ENCODE measurements at regions not wholly inside any gene's neighbourhood (a gene's known extent, or its start where the extent isn't known, plus 50 kb on each side); places are given as distances from the start of the nearest gene placed in this dataset.
A peak's percentile ranks its signal among the peaks of the same experiment; 100 is the strongest.

DNA sequence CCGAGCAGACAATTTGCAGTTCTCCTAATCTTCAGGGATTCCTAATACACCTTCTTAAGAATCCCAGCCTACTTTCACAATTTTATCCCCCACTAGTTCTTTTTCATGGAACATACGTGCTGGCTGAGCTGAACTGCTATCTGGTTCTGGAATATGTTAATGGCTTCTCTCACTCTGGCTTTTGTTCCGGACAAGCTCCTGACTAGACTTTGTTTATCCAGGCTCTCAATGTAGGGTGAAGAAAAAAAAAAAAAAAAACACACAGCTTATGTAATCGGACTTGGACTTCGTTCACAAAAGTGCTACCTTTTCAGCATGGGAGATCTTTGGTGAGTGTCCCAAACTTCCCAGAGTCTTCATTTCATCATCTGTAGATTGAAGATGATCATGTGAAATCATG, 555.4 kb upstream of the CPEB2 start:
- no peaks in the 10 kb centered on the region for H3K36me3 Mint-ChIP-seq (ENCODE audit: low read depth)
- no peak for DNase-seq
- no peak overlapping the region for H3K4me3 Mint-ChIP-seq
- intact Hi-C loops (cut with micrococcal nuclease) = no loop called here
- POLR2A ChIA-PET = no interaction called here
- no peak for ATAC-seq (ENCODE audit: low read depth)
- TF ChIP-seq, protein P1, sequence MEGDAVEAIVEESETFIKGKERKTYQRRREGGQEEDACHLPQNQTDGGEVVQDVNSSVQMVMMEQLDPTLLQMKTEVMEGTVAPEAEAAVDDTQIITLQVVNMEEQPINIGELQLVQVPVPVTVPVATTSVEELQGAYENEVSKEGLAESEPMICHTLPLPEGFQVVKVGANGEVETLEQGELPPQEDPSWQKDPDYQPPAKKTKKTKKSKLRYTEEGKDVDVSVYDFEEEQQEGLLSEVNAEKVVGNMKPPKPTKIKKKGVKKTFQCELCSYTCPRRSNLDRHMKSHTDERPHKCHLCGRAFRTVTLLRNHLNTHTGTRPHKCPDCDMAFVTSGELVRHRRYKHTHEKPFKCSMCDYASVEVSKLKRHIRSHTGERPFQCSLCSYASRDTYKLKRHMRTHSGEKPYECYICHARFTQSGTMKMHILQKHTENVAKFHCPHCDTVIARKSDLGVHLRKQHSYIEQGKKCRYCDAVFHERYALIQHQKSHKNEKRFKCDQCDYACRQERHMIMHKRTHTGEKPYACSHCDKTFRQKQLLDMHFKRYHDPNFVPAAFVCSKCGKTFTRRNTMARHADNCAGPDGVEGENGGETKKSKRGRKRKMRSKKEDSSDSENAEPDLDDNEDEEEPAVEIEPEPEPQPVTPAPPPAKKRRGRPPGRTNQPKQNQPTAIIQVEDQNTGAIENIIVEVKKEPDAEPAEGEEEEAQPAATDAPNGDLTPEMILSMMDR (IDR thresholded peaks at IDR 0.05) = no peak
- H3K27ac Mint-ChIP-seq = no peak overlapping the region
- no peaks in the 10 kb centered on the region for H3K9me3 Mint-ChIP-seq
- no peaks in the 10 kb centered on the region for H3K27me3 Mint-ChIP-seq
- CTCF ChIA-PET = no interaction called here
- peaks cover 3% of the 10 kb centered on the region for H3K4me1 Mint-ChIP-seq

DNA sequence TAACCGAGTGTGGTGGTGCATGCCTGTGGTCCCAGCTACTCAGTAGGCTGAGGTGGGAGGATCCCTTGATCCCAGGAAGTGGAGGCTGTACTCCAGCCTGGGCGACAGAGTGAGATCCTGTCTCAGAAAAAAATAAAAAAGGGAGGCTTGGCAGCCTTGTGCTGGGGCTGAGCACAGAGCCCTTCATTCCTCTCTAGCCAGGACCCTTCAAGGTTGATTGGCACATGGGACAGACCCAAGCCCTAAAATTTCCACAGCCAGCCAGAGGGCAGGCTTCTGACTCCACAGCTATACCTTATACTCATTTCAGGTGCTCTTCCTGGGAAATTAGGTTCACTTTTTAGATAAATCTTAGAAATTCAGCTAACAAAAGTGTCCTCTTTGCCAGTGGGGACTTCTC, 553.0 kb upstream of the CPEB2 start:
- Mint-ChIP-seq H3K9me3 (no peaks in the 10 kb centered on the region), H3K27ac (peak overlapping the region; percentile 37), H3K36me3 (ENCODE audit: low read depth) (no peaks in the 10 kb centered on the region), H3K27me3 (no peaks in the 10 kb centered on the region), H3K4me3 (no peak overlapping the region), H3K4me1 (peaks cover 3% of the 10 kb centered on the region)
- ChIA-PET CTCF (no interaction called here), POLR2A (no interaction called here)
- ATAC-seq (ENCODE audit: low read depth) (no peak), DNase-seq (no peak)
- intact Hi-C loops (cut with micrococcal nuclease) = no loop called here
- TF ChIP-seq, protein P1 (IDR thresholded peaks at IDR 0.05) = no peak

DNA sequence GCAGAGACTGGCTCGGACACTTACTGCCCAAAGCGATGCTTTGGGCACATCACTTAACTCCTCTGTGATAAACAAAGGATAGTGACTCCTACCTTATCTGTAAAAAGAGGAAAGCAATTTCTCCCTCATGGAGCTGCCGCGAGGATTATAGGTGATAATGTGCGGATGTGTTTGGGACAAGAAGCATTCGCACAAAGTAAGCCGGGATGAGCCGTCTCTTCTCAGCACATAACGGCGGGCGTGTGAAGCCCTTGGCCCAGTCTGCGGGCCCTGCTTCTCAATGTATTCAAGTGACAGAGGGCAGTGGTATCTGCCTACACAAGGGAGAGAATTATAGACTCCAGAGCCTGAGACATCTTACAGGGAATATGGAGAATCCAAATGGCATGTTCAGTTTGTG, 550.3 kb upstream of the CPEB2 start:
- Mint-ChIP-seq H3K27me3 (no peaks in the 10 kb centered on the region), H3K36me3 (ENCODE audit: low read depth) (no peaks in the 10 kb centered on the region), H3K4me1 (no peaks in the 10 kb centered on the region), H3K4me3 (no peak overlapping the region), H3K27ac (no peak overlapping the region), H3K9me3 (no peaks in the 10 kb centered on the region)
- ATAC-seq (ENCODE audit: low read depth) (no peak), DNase-seq (no peak)
- CTCF ChIA-PET = no interaction called here
- POLR2A ChIA-PET = no interaction called here
- intact Hi-C loops (cut with micrococcal nuclease) = loop anchor here (10.0 kb wide), 1 partner anchor 797 kb away; no protein-coding TSS in a partner anchor
- TF ChIP-seq, protein P1 (IDR thresholded peaks at IDR 0.05) = no peak

DNA sequence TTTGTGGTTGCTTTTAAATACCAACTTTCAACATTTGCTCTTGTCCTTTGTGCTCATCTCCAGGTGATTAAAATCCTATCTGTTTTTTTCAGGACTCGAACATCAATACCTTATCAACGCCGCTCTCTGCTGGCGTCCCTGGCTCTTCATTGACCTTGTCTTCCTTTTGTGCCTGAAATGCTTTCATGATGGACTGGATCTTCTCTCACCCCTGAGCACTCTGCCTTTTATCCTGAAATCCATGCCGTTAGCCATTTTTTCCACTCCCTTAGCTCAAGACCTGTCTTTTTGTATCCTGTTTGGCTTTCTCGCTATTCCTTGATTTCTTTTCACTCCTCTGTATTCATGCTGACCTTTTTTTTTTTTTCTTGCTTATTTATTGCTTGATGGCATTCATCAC, 549.5 kb upstream of the CPEB2 start:
- no peaks in the 10 kb centered on the region for H3K27me3 Mint-ChIP-seq
- H3K36me3 Mint-ChIP-seq (ENCODE audit: low read depth) = no peaks in the 10 kb centered on the region
- ATAC-seq (ENCODE audit: low read depth) (no peak), DNase-seq (no peak)
- ChIA-PET CTCF (no interaction called here), POLR2A (no interaction called here)
- H3K27ac Mint-ChIP-seq = no peak overlapping the region
- no peak overlapping the region for H3K4me3 Mint-ChIP-seq
- no peaks in the 10 kb centered on the region for H3K9me3 Mint-ChIP-seq
- intact Hi-C loops (cut with micrococcal nuclease) = loop anchor here (10.0 kb wide), 1 partner anchor 798 kb away; no protein-coding TSS in a partner anchor
- TF ChIP-seq, protein P1 (IDR thresholded peaks at IDR 0.05) = no peak
- no peaks in the 10 kb centered on the region for H3K4me1 Mint-ChIP-seq

DNA sequence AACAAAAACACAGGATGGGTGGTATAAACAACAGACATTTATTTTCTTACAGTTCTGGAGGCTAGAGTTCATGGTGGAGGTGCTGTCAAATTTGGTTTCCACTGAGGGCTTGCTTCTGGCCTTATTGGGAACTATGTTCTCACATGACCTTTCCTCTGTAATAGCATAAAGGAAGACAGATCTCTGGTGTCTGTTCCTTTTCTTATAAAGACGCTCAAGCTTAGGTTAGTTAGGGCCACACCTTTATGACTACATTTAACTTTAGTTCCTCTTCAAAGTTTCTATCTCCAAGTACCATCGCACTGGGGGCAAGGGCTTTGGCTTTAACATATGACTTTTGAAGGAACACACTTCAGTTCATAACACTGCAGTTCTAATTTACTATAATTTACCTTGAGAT, 543.8 kb upstream of the CPEB2 start:
- POLR2A ChIA-PET = no interaction called here
- intact Hi-C loops (cut with micrococcal nuclease) = loop anchor here (10.0 kb wide), 1 partner anchor 804 kb away; no protein-coding TSS in a partner anchor
- DNase-seq (no peak), ATAC-seq (ENCODE audit: low read depth) (no peak)
- TF ChIP-seq, protein P1 (IDR thresholded peaks at IDR 0.05) = no peak
- Mint-ChIP-seq H3K27ac (no peak overlapping the region), H3K9me3 (no peaks in the 10 kb centered on the region), H3K36me3 (ENCODE audit: low read depth) (no peaks in the 10 kb centered on the region), H3K27me3 (no peaks in the 10 kb centered on the region), H3K4me1 (peaks cover 9% of the 10 kb centered on the region), H3K4me3 (no peak overlapping the region)
- CTCF ChIA-PET = no interaction called here

All from activated B cell treated with CpG ODN at 0.5 μM for 24 hours (primary cell).